GM10266 (cell line): ENCODE measurements at regions not wholly inside any gene's neighbourhood (a gene's known extent, or its start where the extent isn't known, plus 50 kb on each side); places are given as distances from the start of the nearest gene placed in this dataset.

Experiments
- DNase-seq: peaks from one replicate; pipeline ENCODE4 v3.0.0; 2012; ENCODE audit errors: extremely low spot score
- TF ChIP-seq, protein P1 (sequence below): IDR thresholded peaks from 2 replicates; pipeline ENCODE4 v1.5.1; 2012; ENCODE audit warnings: mild to moderate bottlenecking, low read depth; ENCODE audit not compliant: control insufficient read depth, insufficient read depth; ENCODE audit errors: missing control alignments

DNA sequence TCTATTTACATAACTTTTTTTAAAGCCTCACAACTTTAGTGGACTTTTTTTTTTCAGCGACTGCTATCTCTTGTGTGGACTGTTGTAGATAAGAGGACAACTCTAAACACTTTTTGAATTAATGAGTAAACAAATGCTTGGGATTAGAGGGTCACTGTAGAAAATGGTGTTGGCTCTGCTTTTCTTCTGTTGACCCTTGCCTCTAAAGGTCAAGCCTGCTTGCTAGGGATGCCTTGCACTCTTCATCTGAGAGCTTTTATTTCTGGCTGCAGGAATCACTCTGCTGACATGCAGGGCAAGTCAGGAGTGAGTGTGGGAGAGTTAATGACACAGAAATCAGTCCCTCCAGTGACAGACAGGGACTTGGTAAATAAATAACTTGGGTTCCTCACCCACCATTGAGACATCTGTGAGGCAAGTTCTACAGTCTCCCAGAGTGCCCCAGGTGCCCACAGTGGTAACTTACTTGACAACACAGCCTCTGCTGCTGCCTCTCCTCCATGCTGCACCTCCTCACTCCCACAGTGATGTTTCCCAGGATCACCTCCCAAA is 390.1 kb downstream of the IL20RB start:
- DNase-seq, result no peak
- TF ChIP-seq, protein P1, sequence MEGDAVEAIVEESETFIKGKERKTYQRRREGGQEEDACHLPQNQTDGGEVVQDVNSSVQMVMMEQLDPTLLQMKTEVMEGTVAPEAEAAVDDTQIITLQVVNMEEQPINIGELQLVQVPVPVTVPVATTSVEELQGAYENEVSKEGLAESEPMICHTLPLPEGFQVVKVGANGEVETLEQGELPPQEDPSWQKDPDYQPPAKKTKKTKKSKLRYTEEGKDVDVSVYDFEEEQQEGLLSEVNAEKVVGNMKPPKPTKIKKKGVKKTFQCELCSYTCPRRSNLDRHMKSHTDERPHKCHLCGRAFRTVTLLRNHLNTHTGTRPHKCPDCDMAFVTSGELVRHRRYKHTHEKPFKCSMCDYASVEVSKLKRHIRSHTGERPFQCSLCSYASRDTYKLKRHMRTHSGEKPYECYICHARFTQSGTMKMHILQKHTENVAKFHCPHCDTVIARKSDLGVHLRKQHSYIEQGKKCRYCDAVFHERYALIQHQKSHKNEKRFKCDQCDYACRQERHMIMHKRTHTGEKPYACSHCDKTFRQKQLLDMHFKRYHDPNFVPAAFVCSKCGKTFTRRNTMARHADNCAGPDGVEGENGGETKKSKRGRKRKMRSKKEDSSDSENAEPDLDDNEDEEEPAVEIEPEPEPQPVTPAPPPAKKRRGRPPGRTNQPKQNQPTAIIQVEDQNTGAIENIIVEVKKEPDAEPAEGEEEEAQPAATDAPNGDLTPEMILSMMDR, result no peak

DNA sequence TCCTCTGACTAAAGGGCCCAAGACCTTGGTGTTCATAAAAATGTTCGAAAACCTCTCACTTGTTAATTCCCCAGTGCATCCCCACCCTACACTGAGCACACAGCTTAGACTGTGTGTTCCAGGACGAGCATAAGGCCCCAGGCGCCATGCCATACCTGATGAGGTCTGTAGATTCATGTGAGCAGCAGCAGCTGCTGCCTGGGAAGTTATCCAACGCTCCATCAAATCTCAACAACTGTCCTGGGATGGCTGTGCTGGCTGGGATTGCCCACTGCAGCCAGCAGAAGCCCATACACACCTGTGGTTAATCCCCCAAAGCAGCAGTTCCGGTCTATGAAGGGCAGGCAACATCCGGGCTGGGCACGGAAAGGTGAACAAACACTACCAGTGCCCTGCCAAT is 391.2 kb downstream of the IL20RB start:
- TF ChIP-seq, protein P1, result no peak
- DNase-seq, result no peak

- TF ChIP-seq, protein P1, result no peak
These were observed 392.0 kb downstream of the IL20RB start for GRCh38 chr3:137349557-137350348.

DNA sequence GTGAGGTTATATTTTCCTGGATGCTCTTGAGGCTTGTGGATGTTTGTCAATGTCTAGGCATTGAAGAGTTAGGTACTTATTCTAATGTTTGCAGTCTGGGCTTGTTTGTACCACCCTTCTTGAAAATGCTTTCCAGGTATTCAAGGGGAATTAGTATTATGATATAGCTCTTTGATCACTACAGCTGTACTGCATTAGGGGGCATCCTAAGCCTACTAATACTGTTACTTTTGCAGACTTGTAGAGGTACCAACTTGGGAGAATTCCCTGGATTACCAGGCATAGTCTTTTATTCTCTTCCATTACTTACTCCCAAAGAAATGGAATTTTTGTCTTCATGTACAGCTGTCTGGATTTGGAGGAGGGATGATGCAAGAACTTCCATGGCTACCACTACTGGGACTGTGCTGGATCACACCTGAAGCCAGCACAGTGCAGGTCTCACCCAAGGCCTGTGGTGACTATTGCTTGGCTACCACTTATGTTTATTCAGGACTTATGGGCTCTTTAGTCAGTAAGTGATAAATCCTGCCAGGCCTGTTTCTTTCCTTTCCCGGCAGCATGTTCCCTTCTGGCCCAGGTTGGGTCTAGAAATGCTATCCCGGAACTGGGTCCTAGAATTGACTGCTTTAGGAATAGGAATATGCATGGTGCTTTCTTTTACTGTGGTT is 402.9 kb downstream of the IL20RB start:
- TF ChIP-seq, protein P1, result no peak
- DNase-seq, result no peak

More at GRCh38 chr3:137349557-137350348, 392.0 kb downstream of the IL20RB start:
- no peak for DNase-seq

GRCh38 chr3:137382005-137382594 is 382.0 kb upstream of the SOX14 start:
- DNase-seq, result no peak
- TF ChIP-seq, protein P1, result no peak

- DNase-seq, result no peak
- TF ChIP-seq, protein P1, result no peak
These were observed 378.2 kb upstream of the SOX14 start for GRCh38 chr3:137385922-137386321.
